ENCODE measurements at regions not wholly inside any gene's neighbourhood (a gene's known extent, or its start where the extent isn't known, plus 50 kb on each side); places are given as distances from the start of the nearest gene placed in this dataset.

GRCh38 chr10:71084061-71084817, 128.1 kb upstream of the UNC5B start:
- Mint-ChIP-seq H3K36me3 (ENCODE audit: low read depth) (no peaks in the 10 kb centered on the region), H3K27ac (no peak overlapping the region), H3K4me3 (no peak overlapping the region), H3K27me3 (no peaks in the 10 kb centered on the region), H3K4me1 (ENCODE audit: low read depth) (no peaks in the 10 kb centered on the region), H3K9me3 (no peaks in the 10 kb centered on the region)
- Histone ChIP-seq H3K36me3 (ENCODE audit: insufficient read depth, low read length) (no peaks in the 10 kb centered on the region), H3K27me3 (ENCODE audit: control insufficient read depth in 1 of 2, insufficient read depth in 2 of 2, low read length in 2 of 2) (no peaks in the 10 kb centered on the region), H3K4me1 (ENCODE audit: insufficient read depth, low read length) (no peaks in the 10 kb centered on the region), H3K27ac (ENCODE audit: low read depth in 1 of 2, low read length in 2 of 2) (no peak overlapping the region), H3K4me3 (ENCODE audit: low read length) (no peak overlapping the region), H3K9me3 (ENCODE audit: control insufficient read depth in 1 of 2, insufficient read depth in 1 of 2, low read length in 2 of 2) (peaks cover 0 to 3% of the 10 kb centered on the region in 2 experiments)
- POLR2A ChIA-PET = no interaction called here
- CTCF ChIA-PET = no interaction called here
- peak in 1 of 14 experiments; percentile 2 for DNase-seq
- no peak for TF ChIP-seq CTCF (IDR thresholded peaks at IDR 0.05)
- ATAC-seq (ENCODE audit: poor library complexity) = no peak
- intact Hi-C loops (cut with DNase I, micrococcal nuclease) = no loop called here

GRCh38 chr10:71084818-71085126, 127.6 kb upstream of the UNC5B start:
- intact Hi-C loops (cut with DNase I, micrococcal nuclease) = no loop called here
- DNase-seq (peak in 1 of 14 experiments; percentile 1), ATAC-seq (ENCODE audit: poor library complexity) (no peak)
- no peaks in the 10 kb centered on the region for H3K27me3 ChIP-seq (ENCODE audit: control insufficient read depth in 1 of 2, insufficient read depth in 2 of 2, low read length in 2 of 2)
- H3K36me3 Mint-ChIP-seq (ENCODE audit: low read depth) = no peaks in the 10 kb centered on the region
- no peaks in the 10 kb centered on the region for H3K4me1 Mint-ChIP-seq (ENCODE audit: low read depth)
- no peak overlapping the region for H3K27ac Mint-ChIP-seq
- ChIA-PET POLR2A (no interaction called here), CTCF (no interaction called here)
- no peaks in the 10 kb centered on the region for H3K27me3 Mint-ChIP-seq
- H3K4me3 Mint-ChIP-seq = no peak overlapping the region
- H3K9me3 ChIP-seq (ENCODE audit: control insufficient read depth in 1 of 2, insufficient read depth in 1 of 2, low read length in 2 of 2) = peaks cover 0 to 3% of the 10 kb centered on the region in 2 experiments
- no peak overlapping the region for H3K27ac ChIP-seq (ENCODE audit: low read depth in 1 of 2, low read length in 2 of 2)
- TF ChIP-seq CTCF (IDR thresholded peaks at IDR 0.05) = no peak
- no peaks in the 10 kb centered on the region for H3K4me1 ChIP-seq (ENCODE audit: insufficient read depth, low read length)
- H3K9me3 Mint-ChIP-seq = no peaks in the 10 kb centered on the region
- no peak overlapping the region for H3K4me3 ChIP-seq (ENCODE audit: low read length)
- H3K36me3 ChIP-seq (ENCODE audit: insufficient read depth, low read length) = no peaks in the 10 kb centered on the region

GRCh38 chr10:71085689-71086438, 126.5 kb upstream of the UNC5B start:
- Histone ChIP-seq H3K4me1 (ENCODE audit: insufficient read depth, low read length) (no peaks in the 10 kb centered on the region), H3K36me3 (ENCODE audit: insufficient read depth, low read length) (no peaks in the 10 kb centered on the region), H3K9me3 (ENCODE audit: control insufficient read depth in 1 of 2, insufficient read depth in 1 of 2, low read length in 2 of 2) (no peaks in the 10 kb centered on the region), H3K4me3 (ENCODE audit: low read length) (no peak overlapping the region), H3K27me3 (ENCODE audit: control insufficient read depth in 1 of 2, insufficient read depth in 2 of 2, low read length in 2 of 2) (no peaks in the 10 kb centered on the region), H3K27ac (ENCODE audit: low read depth in 1 of 2, low read length in 2 of 2) (no peak overlapping the region)
- no peaks in the 10 kb centered on the region for H3K9me3 Mint-ChIP-seq
- intact Hi-C loops (cut with DNase I, micrococcal nuclease) = no loop called here
- no peak overlapping the region for H3K27ac Mint-ChIP-seq
- ChIA-PET CTCF (no interaction called here), POLR2A (no interaction called here)
- peak in 1 of 14 experiments; percentile 2 for DNase-seq
- peaks cover 8% of the 10 kb centered on the region for H3K27me3 Mint-ChIP-seq
- no peak for ATAC-seq (ENCODE audit: poor library complexity)
- no peaks in the 10 kb centered on the region for H3K4me1 Mint-ChIP-seq (ENCODE audit: low read depth)
- H3K4me3 Mint-ChIP-seq = no peak overlapping the region
- no peaks in the 10 kb centered on the region for H3K36me3 Mint-ChIP-seq (ENCODE audit: low read depth)
- no peak for TF ChIP-seq CTCF (IDR thresholded peaks at IDR 0.05)

Data from CD4-positive, alpha-beta T cell (primary cell).